ENCODE measurements at regions not wholly inside any gene's neighbourhood (a gene's known extent, or its start where the extent isn't known, plus 50 kb on each side); places are given as distances from the start of the nearest gene placed in this dataset.

DNA sequence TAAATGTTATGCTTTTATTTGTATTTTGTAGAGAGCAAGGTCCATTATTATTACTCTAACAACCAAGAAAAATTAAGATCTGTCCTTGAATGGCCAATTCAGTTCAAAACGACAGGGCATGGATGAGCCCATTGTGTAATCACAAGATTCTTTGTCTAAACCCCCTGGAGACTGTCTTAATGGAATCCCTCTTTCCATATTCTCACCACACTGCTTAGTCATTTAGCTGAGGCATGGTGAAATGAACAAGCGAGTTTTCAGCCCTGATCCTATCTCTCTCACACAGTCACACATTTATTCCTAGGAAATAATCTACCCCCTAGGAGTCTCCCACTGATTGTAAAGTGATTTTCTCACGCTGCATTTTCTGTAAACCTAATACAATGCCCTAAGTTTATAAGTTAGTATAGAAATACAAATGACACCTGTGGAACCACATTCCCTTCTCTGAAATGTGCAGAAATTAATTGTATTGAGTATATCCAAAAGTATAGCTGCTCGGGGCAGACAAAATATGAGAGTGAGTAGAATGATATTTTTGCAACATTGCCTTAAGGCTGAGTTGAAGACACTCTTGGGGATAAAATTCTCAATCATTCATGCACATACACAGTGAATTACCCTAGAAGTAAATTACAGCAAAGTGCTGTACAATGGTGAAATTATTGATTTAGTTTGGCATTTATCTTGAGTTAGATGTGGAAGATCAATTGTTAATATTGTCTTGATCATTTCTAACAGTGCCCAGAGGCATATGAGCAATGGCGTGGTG, 119.7 kb upstream of the PCDH7 start:
- TF ChIP-seq, protein P1, sequence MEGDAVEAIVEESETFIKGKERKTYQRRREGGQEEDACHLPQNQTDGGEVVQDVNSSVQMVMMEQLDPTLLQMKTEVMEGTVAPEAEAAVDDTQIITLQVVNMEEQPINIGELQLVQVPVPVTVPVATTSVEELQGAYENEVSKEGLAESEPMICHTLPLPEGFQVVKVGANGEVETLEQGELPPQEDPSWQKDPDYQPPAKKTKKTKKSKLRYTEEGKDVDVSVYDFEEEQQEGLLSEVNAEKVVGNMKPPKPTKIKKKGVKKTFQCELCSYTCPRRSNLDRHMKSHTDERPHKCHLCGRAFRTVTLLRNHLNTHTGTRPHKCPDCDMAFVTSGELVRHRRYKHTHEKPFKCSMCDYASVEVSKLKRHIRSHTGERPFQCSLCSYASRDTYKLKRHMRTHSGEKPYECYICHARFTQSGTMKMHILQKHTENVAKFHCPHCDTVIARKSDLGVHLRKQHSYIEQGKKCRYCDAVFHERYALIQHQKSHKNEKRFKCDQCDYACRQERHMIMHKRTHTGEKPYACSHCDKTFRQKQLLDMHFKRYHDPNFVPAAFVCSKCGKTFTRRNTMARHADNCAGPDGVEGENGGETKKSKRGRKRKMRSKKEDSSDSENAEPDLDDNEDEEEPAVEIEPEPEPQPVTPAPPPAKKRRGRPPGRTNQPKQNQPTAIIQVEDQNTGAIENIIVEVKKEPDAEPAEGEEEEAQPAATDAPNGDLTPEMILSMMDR (conservative IDR thresholded peaks at IDR 0.05) = no peak
- no peak for TF ChIP-seq ZFX (IDR thresholded peaks at IDR 0.05)

All from C4-2B (cell line).